Effector memory CD8-positive, alpha-beta T cell (primary cell): ENCODE measurements at regions not wholly inside any gene's neighbourhood (a gene's known extent, or its start where the extent isn't known, plus 50 kb on each side); places are given as distances from the start of the nearest gene placed in this dataset.
"Not testable (repeated sequence)": the region's sequence is repeated elsewhere in the genome, so short reads cannot be mapped to it uniquely, and the experiment has no call there.

Source experiments
- ATAC-seq: fragments of 150-1000 bp; cut with Tn5 transposase; replicated peaks from 2 replicates; pipeline ENCODE4 v1.10.0; 2021; ENCODE audit warnings: mild to moderate bottlenecking, moderate library complexity
- DNase-seq, 3 experiments: peaks; one replicate each; pipeline ENCODE4 v3.0.0; 2021
- H3K27ac Mint-ChIP-seq, 2 donors: one replicate each; pipeline ENCODE4 v1.8.0; 2022; ENCODE audit warnings: mild to moderate bottlenecking in 2 of 2, mixed read lengths in 2 of 2, moderate library complexity in 2 of 2
- H3K27me3 Mint-ChIP-seq, 2 donors: one replicate each; pipeline ENCODE4 v1.8.0; 2022; ENCODE audit warnings: mixed read lengths in 2 of 2
- H3K36me3 Mint-ChIP-seq: one replicate; pipeline ENCODE4 v1.8.0; 2022; ENCODE audit warnings: mild to moderate bottlenecking, moderate library complexity, mixed read lengths; ENCODE audit not compliant: insufficient read depth
- H3K4me1 Mint-ChIP-seq, 2 donors: one replicate each; pipeline ENCODE4 v1.8.0; 2022; ENCODE audit warnings: low read depth in 2 of 2, mixed read lengths in 2 of 2
- H3K4me3 Mint-ChIP-seq, 2 donors: one replicate each; pipeline ENCODE4 v1.8.0; 2022; ENCODE audit warnings: mild to moderate bottlenecking in 2 of 2, mixed read lengths in 2 of 2, moderate library complexity in 2 of 2
- H3K9me3 Mint-ChIP-seq, 2 donors: one replicate each; pipeline ENCODE4 v1.8.0; 2022; ENCODE audit warnings: mixed read lengths in 2 of 2

DNA sequence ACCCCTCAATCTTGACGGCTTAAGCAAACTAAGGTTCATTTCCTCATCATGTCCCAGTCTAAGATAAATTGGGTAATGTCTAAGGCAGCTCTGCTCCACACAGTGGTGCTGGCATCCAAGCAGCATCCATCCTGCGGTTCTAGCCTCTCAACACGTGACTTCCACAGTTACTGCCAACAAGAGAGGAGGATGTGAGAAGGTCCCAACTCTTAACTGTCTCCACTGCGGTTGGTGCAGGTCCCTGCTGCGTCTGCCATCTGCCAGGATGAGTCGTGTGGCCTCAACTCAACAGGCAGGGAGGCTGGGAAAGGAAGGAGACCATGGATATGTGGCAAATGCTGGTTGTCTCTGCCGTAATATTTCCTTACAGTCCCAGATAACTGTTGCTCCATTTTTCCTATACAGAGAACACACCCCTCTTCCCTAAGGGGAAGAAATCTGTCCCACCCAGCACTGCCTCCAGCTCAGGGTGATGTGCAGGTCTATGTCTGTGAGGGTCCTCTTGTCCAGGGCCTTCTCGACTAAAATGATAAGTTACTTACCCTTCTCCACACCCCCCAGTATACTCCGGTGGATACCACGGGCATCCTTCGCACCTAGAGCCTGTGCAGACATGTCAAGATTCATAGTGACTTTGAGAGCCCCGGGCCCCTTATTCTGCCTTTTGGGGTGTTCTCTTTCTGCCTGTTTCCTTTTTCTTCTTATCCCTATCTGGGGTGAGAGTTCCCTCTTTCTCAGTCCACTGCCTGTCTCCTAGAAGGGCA is 64.7 kb downstream of the KCNJ18 start:
- H3K36me3 Mint-ChIP-seq, result no peaks in the 10 kb centered on the region
- H3K27ac Mint-ChIP-seq, result no peak overlapping the region
- H3K4me1 Mint-ChIP-seq, result no peaks in the 10 kb centered on the region
- no peaks in the 10 kb centered on the region for H3K9me3 Mint-ChIP-seq
- DNase-seq (no peak), ATAC-seq (no peak)
- H3K27me3 Mint-ChIP-seq, result no peaks in the 10 kb centered on the region
- no peak overlapping the region for H3K4me3 Mint-ChIP-seq

DNA sequence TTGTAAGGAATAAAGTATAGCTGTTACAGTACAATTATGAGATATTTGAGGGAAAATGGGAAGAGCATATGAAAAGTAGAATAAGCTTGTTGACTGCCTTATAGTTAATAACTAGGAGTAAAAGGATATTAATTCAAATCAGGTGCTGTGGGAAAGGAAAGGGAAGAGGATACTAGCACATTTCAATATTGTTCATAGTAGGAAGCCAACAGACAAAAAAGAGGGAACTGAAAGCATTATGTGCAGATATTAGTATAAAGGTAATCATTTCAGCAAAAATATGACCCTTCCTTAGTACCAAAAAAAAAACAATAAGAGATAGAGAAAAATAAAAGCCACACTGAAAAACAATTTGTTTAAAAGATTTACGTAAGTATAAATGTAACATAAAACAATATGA is 67.3 kb downstream of the KCNJ18 start:
- not testable (repeated sequence) for H3K27ac Mint-ChIP-seq, H3K4me1 Mint-ChIP-seq, H3K27me3 Mint-ChIP-seq, H3K9me3 Mint-ChIP-seq, H3K36me3 Mint-ChIP-seq, DNase-seq, H3K4me3 Mint-ChIP-seq, ATAC-seq

DNA sequence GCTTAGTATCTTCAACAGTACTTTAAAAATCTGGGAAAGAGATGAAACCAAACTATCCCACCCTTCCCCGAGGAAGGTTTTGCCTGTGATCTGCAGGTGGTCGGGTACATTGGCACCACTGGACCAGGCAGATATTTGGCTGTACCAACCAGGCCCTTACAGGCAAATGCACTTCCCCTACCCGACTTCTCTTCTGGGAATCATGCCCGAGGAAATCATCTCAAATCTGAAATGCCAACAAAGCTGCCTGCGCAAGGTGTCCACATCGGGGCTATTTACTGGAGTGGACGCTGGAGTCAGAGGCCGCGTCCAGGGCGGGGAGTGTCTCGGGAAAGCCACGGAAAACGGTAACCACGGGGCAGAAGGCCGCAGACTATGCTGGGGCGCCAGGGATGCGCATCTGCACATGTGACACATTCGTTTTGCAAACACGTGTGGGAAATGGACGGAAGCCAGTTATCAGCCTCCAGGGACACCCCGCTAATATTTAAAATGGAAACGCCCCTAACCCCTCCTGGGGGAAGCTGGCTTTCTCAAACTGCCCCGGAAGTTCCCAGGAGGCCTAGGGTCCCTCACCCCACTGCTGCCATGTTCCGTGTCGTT is 71.5 kb downstream of the KCNJ18 start:
- not testable (repeated sequence) for DNase-seq, H3K9me3 Mint-ChIP-seq, H3K27me3 Mint-ChIP-seq, H3K4me3 Mint-ChIP-seq, ATAC-seq, H3K4me1 Mint-ChIP-seq, H3K36me3 Mint-ChIP-seq, H3K27ac Mint-ChIP-seq

DNA sequence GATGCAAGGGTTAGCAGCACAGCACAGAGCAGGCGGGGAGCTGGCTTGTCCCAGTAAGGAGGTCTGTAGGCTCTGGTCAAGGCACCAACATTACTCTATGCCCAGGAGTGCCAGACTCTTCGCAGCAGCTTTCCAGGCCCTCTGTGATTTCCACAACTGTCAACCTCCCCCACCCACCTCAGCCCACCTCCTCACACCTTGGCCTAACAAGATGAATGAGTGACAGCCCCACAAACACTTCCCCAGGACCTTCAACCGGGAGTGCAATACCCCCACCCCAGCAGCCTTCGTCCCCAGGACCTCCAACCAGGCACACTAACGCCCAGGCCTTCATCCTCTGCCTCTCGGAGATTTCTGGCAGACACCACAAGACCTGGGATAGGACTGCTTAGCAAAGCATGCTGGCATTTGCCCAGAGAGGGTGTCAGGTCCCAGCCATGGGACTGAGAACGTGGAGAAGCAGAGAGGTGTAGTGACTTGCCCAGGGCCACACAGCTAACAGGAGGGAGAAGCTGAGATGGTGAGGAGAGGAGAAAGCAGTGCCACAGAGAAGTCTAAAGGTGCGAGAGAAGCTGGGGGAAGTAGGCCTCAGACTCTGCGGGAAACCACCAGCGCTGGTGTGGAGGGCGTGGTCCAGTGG is 73.4 kb downstream of the KCNJ18 start:
- DNase-seq, H3K27ac Mint-ChIP-seq, H3K4me3 Mint-ChIP-seq, H3K9me3 Mint-ChIP-seq, H3K36me3 Mint-ChIP-seq, ATAC-seq, H3K27me3 Mint-ChIP-seq, H3K4me1 Mint-ChIP-seq: not testable (repeated sequence)

DNA sequence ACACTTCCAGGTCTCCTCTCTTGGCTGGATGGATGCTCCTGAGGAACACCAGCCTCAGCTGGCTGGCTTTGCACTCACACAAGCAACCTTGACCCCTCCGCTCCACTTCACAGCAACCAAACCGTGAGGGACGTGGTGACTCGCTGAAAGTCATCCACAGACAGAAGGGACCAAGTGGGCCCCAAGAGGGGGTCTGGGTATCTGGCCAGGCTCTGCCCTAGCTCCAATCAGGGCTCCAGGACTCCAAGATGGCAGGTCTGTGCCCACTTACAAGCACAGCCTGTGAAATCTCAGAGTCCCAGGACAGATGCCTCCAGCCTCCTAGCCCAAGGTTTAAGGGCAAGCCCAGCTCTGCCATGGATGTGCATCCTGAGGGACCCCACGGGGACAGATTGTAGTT is 74.2 kb downstream of the KCNJ18 start:
- not testable (repeated sequence) for H3K36me3 Mint-ChIP-seq, H3K27me3 Mint-ChIP-seq, H3K27ac Mint-ChIP-seq, ATAC-seq, H3K4me3 Mint-ChIP-seq, DNase-seq, H3K9me3 Mint-ChIP-seq, H3K4me1 Mint-ChIP-seq

DNA sequence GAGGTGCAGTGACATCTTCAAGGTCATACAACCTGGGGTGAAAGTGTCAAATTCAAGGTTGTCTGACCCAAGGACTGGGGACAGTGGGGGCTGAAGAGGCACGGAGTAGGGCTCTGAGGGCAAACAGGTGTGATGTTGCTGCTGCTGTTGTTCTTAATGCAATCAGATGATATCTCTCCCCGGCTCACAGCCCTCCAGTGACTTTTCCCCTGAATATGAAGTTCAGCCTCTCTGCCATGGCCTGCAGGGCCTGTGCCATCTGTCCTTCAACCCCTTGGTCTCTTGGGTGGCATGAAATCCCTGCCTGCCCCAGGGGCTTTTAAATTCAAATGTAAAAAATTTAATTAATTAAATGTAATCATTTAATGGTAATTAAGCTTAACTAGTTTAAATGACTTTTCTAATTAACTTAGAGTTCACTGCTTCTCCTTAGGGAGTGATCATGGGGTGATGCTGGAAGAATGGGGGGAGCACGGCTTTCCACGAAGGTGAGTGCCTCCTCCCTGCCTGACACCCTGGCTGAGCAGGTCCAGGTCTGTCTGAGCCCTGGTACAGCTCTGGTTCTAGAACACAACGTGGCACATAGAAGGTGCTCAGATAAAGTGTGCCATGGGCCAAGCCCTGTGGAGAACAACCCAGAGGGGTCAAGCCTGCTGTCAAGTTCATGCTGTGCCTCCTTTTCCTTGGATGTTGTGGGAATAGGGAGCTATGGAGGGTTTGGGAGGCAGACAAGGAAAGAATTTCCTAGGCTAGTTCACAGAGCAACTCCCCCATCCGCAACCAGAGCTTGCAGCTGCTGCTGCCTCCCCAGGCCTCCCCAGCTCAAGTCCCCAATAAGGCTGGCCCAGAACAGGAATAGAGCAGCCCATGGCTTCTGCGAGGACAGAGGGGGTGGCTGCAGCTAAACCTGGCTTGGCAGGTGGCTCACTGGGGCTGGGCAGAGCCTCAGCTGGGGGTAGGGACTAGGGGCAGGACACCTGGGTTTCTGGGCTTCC is 75.1 kb downstream of the KCNJ18 start:
- not testable (repeated sequence) for ATAC-seq, H3K4me3 Mint-ChIP-seq, H3K27me3 Mint-ChIP-seq, H3K27ac Mint-ChIP-seq, H3K4me1 Mint-ChIP-seq, H3K9me3 Mint-ChIP-seq, DNase-seq, H3K36me3 Mint-ChIP-seq

DNA sequence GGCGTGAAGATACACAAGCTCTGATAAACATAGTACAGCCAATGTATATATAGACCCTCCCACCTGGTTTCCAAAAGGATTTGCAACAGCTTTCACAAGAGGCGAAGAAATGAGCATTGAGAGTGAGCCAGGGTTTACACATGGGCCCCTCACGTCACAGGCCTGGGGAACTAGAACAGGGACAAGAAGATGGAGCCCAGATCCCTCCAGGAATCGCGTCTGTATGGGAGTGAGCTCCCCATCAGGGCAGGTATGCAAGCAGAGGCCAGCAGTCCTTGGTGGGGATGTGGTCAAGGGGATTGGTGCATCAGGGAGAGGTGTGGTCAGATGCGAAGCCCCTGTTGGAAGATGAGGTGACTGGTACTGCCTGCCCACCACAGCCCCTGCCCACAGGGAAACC is 75.9 kb downstream of the KCNJ18 start:
- H3K27me3 Mint-ChIP-seq, H3K4me3 Mint-ChIP-seq, DNase-seq, H3K9me3 Mint-ChIP-seq, ATAC-seq, H3K27ac Mint-ChIP-seq, H3K36me3 Mint-ChIP-seq, H3K4me1 Mint-ChIP-seq: not testable (repeated sequence)

DNA sequence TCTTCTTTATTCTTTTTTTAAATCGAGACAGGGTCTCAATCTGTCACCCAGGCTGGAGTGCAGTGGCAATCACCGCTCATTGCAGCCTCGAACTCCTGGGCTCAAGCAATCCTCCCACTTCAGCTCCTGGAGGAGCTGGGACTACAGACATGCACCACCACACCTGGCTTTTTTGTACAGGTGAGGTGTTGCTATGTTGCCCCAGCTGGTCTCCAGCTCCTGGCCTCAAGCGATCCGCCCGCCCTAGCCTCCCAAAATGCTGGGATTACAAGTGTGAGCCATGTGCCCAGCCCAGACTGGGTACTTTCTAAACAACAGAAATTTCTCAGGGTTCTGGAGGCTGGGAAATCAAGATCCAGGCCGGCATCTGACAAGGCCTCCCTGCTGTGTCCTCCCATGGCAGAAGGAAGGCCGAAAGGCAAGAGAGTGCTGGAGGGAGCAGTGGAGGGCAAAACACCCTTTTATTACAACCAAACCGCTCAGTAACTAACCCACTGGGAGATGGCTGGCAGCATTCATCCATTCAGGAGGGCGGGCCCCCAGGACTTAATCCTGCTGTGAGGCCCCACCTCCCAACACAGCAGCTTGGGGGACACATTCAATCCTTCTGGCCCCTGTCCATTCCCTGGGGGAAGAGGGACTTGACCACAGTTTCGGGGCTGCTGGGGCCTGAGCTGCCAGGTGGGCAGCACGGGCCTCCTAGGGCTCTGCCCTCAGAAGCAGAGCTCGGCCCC is 76.6 kb downstream of the KCNJ18 start:
- not testable (repeated sequence) for H3K9me3 Mint-ChIP-seq, H3K36me3 Mint-ChIP-seq, H3K27me3 Mint-ChIP-seq, H3K4me3 Mint-ChIP-seq, H3K4me1 Mint-ChIP-seq, H3K27ac Mint-ChIP-seq, DNase-seq, ATAC-seq

DNA sequence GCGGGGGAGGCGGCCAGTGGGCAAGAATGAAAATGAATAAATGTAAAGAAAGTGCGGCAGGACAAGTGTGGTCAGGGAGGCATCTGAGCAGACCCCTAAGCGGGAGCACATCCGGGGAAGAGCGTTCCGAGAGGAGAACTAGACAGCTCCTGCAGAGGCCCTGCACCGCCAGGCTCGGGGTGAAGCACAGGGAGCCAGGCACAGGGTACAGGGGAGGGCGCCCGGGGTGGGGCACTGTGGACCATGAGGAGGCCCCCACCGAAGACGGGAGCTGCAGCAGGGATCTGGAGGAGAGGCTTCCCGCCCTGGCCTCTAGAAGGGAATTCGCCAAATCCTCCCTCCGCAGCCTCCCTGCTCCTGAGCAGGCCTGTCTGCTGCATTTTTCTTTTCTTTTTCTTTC is 77.5 kb downstream of the KCNJ18 start:
- not testable (repeated sequence) for H3K27me3 Mint-ChIP-seq, H3K27ac Mint-ChIP-seq, H3K4me3 Mint-ChIP-seq, DNase-seq, H3K4me1 Mint-ChIP-seq, H3K9me3 Mint-ChIP-seq, ATAC-seq, H3K36me3 Mint-ChIP-seq

DNA sequence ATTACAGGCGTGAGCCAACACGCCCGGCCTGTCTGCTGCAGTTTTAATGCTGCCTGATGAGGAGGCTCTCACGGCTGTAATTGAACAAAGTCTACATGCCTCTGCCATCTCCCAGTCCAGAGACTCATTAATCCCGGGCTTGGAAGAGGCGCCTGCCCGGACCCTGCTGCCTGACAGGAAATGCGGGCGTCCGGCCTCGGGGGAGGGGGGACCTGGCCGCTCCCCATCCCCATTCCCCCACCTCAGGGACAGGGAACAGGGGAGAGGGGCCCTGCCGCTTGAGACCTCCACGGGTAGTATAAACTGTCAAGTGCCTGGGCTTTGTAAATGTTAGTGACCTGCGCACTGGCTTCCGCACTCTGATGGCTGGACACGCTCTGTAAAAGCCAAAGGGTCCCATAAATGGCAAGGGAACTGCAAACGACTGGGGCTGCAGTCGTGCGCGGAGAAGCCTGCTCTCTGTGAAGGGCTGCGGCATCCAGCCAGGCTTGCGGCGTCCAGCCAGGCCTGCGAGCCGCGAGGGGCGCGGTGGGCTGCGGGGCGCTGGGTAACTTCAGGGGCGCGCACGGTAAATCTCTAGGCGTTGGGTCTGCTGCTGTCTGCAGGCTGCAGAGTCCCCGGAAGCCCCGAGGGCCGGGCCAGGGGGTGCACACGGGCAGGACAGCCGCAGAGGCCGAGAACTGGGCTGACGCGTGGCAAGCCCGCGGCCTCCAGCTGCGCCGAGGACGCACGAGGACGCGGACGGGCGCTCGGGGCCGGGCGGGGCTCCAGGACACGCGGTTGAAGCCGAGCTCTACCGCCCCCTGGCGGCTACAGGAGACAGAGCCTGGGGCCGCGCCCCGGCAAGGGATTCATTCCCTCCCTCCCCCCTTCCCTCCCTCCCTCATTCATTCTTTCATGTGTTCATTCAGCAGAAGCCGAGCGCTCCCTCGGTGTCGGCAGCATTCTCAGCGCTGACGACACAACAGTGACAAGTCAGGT is 78.4 kb downstream of the KCNJ18 start:
- not testable (repeated sequence) for H3K9me3 Mint-ChIP-seq, DNase-seq, H3K27ac Mint-ChIP-seq, H3K4me1 Mint-ChIP-seq, H3K36me3 Mint-ChIP-seq, H3K4me3 Mint-ChIP-seq, H3K27me3 Mint-ChIP-seq
- peak; percentile 97 for ATAC-seq

DNA sequence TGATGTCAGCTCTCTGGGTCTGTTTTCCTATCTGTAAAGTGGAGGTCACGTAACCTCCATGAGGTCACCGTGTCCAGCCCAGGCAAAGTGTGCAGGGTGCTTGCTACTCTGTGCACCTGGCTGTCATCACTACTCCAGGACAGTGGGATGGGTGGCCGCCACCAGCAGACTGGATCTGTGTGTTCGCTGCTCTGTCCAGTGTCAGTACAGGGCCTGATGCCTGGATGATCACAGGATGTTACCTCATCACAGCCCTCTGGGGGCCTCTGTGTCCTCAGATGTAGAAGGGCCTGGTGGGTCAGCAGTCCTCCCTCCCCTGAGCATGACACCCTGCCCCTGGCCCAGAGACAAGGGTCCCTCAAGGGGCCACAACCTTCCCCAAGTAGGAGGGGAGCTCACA is 80.0 kb downstream of the KCNJ18 start:
- Mint-ChIP-seq H3K27me3 (no peaks in the 10 kb centered on the region), H3K27ac (no peak overlapping the region), H3K4me3 (no peak overlapping the region), H3K9me3 (peaks cover 0 to 2% of the 10 kb centered on the region in 2 donors), H3K4me1 (no peaks in the 10 kb centered on the region), H3K36me3 (no peaks in the 10 kb centered on the region)
- ATAC-seq (no peak), DNase-seq (no peak)
